SK-N-SH (cell line): ENCODE measurements at regions not wholly inside any gene's neighbourhood (a gene's known extent, or its start where the extent isn't known, plus 50 kb on each side); places are given as distances from the start of the nearest gene placed in this dataset.

Source experiments
- CTCF ChIP-seq: fragments of 200-600 bp; sonication (generic); IDR thresholded peaks from 2 replicates; pipeline ENCODE4 v1.6.1; 2017; ENCODE audit warnings: antibody characterized with exemption, mild to moderate bottlenecking, moderate library complexity
- MEF2A ChIP-seq: IDR thresholded peaks from 2 replicates; pipeline ENCODE4 v1.4.0; 2012; ENCODE audit warnings: low read depth, borderline replicate concordance
- TF ChIP-seq, protein P1 (sequence below): IDR thresholded peaks from 2 replicates; pipeline ENCODE4 v1.4.0; 2012; ENCODE audit warnings: low read depth

DNA sequence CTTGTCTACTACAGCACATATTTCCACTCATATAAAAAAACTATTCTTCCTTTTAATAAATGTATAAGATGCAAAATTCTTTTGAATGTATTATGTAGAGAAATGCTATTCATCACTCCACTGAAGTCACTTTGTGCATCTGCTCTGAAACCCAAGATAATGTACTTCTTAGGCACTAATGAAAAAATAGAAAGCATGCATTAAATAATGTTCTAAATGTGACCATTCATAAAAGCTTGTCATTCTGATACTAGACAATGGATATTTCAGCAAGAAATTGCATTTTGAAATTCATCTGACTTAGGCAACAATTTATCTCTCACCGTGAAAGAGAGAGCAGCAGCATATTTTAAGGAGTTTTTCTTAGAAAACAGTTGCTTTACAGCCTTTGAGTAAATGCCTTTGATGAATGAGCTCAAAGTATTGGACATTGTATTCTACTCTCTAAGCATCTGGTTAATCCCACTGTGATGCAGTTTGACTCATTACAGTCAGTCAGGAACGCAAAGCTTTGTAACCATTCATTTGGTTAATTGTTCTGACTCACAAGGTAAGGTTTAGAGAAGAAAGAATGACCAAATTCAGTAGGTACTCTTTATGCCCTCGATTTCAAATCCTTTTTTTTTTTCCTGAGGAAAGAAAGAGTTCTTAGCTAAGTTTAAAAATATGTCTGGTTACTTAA, 2233.8 kb upstream of the C9orf72 start:
- TF ChIP-seq, protein P1, sequence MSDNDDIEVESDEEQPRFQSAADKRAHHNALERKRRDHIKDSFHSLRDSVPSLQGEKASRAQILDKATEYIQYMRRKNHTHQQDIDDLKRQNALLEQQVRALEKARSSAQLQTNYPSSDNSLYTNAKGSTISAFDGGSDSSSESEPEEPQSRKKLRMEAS = no peak
- TF ChIP-seq CTCF (no peak), MEF2A (no peak)
